ENCODE measurements at regions not wholly inside any gene's neighbourhood (a gene's known extent, or its start where the extent isn't known, plus 50 kb on each side); places are given as distances from the start of the nearest gene placed in this dataset.
A peak's percentile ranks its signal among the peaks of the same experiment; 100 is the strongest.

- no peak overlapping the region for H3K4me3 Mint-ChIP-seq (ENCODE audit: unreplicated experiment)
- Histone ChIP-seq H4K20me1 (ENCODE audit: insufficient read depth, low read length) (no peaks in the 10 kb centered on the region), H3K4me3 (ENCODE audit: insufficient read depth, low read depth, low read length) (no peak overlapping the region), H3K9ac (ENCODE audit: low read length) (no peak overlapping the region), H3K27ac (ENCODE audit: low read depth, low read length) (no peak overlapping the region), H3K27me3 (ENCODE audit: insufficient read depth, low read length) (no peaks in the 10 kb centered on the region), H3K4me2 (ENCODE audit: low read length) (no peak overlapping the region), H2AFZ (ENCODE audit: low read depth, low read length) (no peak overlapping the region), H3K4me1 (ENCODE audit: insufficient read depth, low read length) (peaks cover 10% of the 10 kb centered on the region), H3K79me2 (ENCODE audit: insufficient read depth, low read length) (no peaks in the 10 kb centered on the region), H3K36me3 (ENCODE audit: insufficient read depth, low read length) (no peaks in the 10 kb centered on the region), H3K9me3 (ENCODE audit: insufficient read depth, low read depth, low read length) (no peaks in the 10 kb centered on the region)
- DNase-seq (ENCODE audit: low read depth), result no peak
- peaks cover 32% of the 10 kb centered on the region for H3K4me1 Mint-ChIP-seq (ENCODE audit: low read depth, unreplicated experiment)
- H3K27ac Mint-ChIP-seq (ENCODE audit: unreplicated experiment), result no peak overlapping the region
- H3K27me3 Mint-ChIP-seq (ENCODE audit: low read depth, unreplicated experiment), result no peaks in the 10 kb centered on the region
- no peak for TF ChIP-seq EZH2 (IDR thresholded peaks at IDR 0.05; ENCODE audit: insufficient read depth, low read length)
- peaks cover 3% of the 10 kb centered on the region for H3K9me3 Mint-ChIP-seq (ENCODE audit: unreplicated experiment)
- no peak for FAIRE-seq
- no peaks in the 10 kb centered on the region for H3K36me3 Mint-ChIP-seq (ENCODE audit: low read depth, unreplicated experiment)
These were observed 445.6 kb downstream of the ADAMTS20 start for GRCh38 chr12:43106355-43106754.

DNA sequence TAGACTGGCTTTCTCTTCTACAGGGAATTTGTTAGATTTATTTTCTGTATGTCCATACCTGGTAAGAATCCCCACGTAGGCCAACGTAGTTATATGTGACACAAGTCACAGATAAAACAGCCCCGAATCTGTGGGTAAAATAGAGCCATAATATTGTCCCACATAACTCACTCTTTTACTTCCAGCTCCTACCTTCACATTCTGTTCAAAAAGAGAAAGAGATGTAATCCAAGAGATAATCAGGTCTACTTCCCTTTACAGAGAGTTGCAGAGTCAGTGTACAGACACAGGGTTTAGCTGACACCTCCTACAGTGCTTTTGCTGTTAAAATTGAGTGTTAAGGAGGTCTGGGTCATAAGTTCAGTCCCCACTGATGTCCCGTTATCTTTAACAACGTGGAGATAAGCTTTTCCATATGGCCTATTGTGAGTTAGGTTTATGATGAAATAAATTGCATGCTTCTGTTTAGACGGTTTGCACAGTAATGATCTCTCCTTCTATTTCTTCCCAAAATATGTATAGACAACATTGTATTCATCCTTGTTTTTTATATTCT lies 446.5 kb downstream of the ADAMTS20 start:
- FAIRE-seq (no peak), DNase-seq (ENCODE audit: low read depth) (no peak)
- Histone ChIP-seq H3K79me2 (ENCODE audit: insufficient read depth, low read length) (no peaks in the 10 kb centered on the region), H3K9me3 (ENCODE audit: insufficient read depth, low read depth, low read length) (no peaks in the 10 kb centered on the region), H3K27me3 (ENCODE audit: insufficient read depth, low read length) (no peaks in the 10 kb centered on the region), H4K20me1 (ENCODE audit: insufficient read depth, low read length) (no peaks in the 10 kb centered on the region), H3K36me3 (ENCODE audit: insufficient read depth, low read length) (no peaks in the 10 kb centered on the region), H3K4me2 (ENCODE audit: low read length) (no peak overlapping the region), H3K27ac (ENCODE audit: low read depth, low read length) (no peak overlapping the region), H3K4me1 (ENCODE audit: insufficient read depth, low read length) (peaks cover 10% of the 10 kb centered on the region), H3K9ac (ENCODE audit: low read length) (no peak overlapping the region), H2AFZ (ENCODE audit: low read depth, low read length) (no peak overlapping the region), H3K4me3 (ENCODE audit: insufficient read depth, low read depth, low read length) (no peak overlapping the region)
- no peaks in the 10 kb centered on the region for H3K27me3 Mint-ChIP-seq (ENCODE audit: low read depth, unreplicated experiment)
- no peak overlapping the region for H3K27ac Mint-ChIP-seq (ENCODE audit: unreplicated experiment)
- peaks cover 3% of the 10 kb centered on the region for H3K9me3 Mint-ChIP-seq (ENCODE audit: unreplicated experiment)
- no peak overlapping the region for H3K4me3 Mint-ChIP-seq (ENCODE audit: unreplicated experiment)
- peaks cover 37% of the 10 kb centered on the region for H3K4me1 Mint-ChIP-seq (ENCODE audit: low read depth, unreplicated experiment)
- TF ChIP-seq EZH2 (IDR thresholded peaks at IDR 0.05; ENCODE audit: insufficient read depth, low read length), result no peak
- no peaks in the 10 kb centered on the region for H3K36me3 Mint-ChIP-seq (ENCODE audit: low read depth, unreplicated experiment)

DNA sequence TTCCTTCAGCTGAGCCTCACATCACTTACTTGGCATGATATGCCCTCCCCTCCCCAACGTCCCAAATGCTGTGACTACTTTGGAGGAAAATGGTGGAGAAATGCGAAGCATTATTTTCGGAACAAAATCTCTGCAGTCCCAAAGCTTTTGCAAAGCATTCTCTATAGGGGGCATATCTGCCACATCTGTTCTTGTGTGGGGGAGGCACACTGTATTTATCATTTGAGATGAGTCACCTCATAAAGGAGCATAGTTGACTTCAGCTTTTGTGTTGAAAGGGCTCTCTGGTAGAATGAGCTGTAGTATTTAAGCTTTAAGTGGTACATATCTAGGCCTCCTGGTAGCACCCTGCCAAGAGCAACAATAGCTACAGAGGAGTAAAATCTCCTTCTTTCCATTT lies 447.5 kb downstream of the ADAMTS20 start:
- H3K4me3 ChIP-seq (ENCODE audit: insufficient read depth, low read depth, low read length), result no peak overlapping the region
- no peaks in the 10 kb centered on the region for H3K36me3 ChIP-seq (ENCODE audit: insufficient read depth, low read length)
- Mint-ChIP-seq H3K4me1 (ENCODE audit: low read depth, unreplicated experiment) (peaks cover 41% of the 10 kb centered on the region), H3K27me3 (ENCODE audit: low read depth, unreplicated experiment) (no peaks in the 10 kb centered on the region), H3K36me3 (ENCODE audit: low read depth, unreplicated experiment) (no peaks in the 10 kb centered on the region), H3K9me3 (ENCODE audit: unreplicated experiment) (peaks cover 3% of the 10 kb centered on the region), H3K4me3 (ENCODE audit: unreplicated experiment) (no peak overlapping the region), H3K27ac (ENCODE audit: unreplicated experiment) (no peak overlapping the region)
- H3K9ac ChIP-seq (ENCODE audit: low read length), result no peak overlapping the region
- H3K79me2 ChIP-seq (ENCODE audit: insufficient read depth, low read length), result no peaks in the 10 kb centered on the region
- peak overlapping the region; percentile 37 for H3K27ac ChIP-seq (ENCODE audit: low read depth, low read length)
- peaks cover 10% of the 10 kb centered on the region for H3K4me1 ChIP-seq (ENCODE audit: insufficient read depth, low read length)
- peak overlapping the region; percentile 62 for H3K4me2 ChIP-seq (ENCODE audit: low read length)
- no peaks in the 10 kb centered on the region for H3K27me3 ChIP-seq (ENCODE audit: insufficient read depth, low read length)
- H2AFZ ChIP-seq (ENCODE audit: low read depth, low read length), result peak overlapping the region; percentile 65
- DNase-seq (ENCODE audit: low read depth) (peak; percentile 92), FAIRE-seq (no peak)
- TF ChIP-seq, protein P1, sequence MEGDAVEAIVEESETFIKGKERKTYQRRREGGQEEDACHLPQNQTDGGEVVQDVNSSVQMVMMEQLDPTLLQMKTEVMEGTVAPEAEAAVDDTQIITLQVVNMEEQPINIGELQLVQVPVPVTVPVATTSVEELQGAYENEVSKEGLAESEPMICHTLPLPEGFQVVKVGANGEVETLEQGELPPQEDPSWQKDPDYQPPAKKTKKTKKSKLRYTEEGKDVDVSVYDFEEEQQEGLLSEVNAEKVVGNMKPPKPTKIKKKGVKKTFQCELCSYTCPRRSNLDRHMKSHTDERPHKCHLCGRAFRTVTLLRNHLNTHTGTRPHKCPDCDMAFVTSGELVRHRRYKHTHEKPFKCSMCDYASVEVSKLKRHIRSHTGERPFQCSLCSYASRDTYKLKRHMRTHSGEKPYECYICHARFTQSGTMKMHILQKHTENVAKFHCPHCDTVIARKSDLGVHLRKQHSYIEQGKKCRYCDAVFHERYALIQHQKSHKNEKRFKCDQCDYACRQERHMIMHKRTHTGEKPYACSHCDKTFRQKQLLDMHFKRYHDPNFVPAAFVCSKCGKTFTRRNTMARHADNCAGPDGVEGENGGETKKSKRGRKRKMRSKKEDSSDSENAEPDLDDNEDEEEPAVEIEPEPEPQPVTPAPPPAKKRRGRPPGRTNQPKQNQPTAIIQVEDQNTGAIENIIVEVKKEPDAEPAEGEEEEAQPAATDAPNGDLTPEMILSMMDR (IDR thresholded peaks at IDR 0.05; ENCODE audit: insufficient read depth, low read depth, low read length), result no peak
- no peak for TF ChIP-seq EZH2 (IDR thresholded peaks at IDR 0.05; ENCODE audit: insufficient read depth, low read length)
- no peaks in the 10 kb centered on the region for H4K20me1 ChIP-seq (ENCODE audit: insufficient read depth, low read length)
- no peaks in the 10 kb centered on the region for H3K9me3 ChIP-seq (ENCODE audit: insufficient read depth, low read depth, low read length)
